Erythroblast (primary cell): ENCODE measurements at regions not wholly inside any gene's neighbourhood (a gene's known extent, or its start where the extent isn't known, plus 50 kb on each side); places are given as distances from the start of the nearest gene placed in this dataset.

ENCODE experiments used
- GATA1 ChIP-seq: IDR thresholded peaks from 2 replicates; pipeline ENCODE4 v1.6.1; 2011; ENCODE audit warnings: low read depth, mild to moderate bottlenecking, control low read depth, low read length, moderate library complexity
- POLR2A ChIP-seq: IDR thresholded peaks from 2 replicates; pipeline ENCODE4 v1.6.1; 2011; ENCODE audit warnings: mild to moderate bottlenecking, low read length

GRCh38 chr12:65532162-65532561 lies 253.7 kb downstream of the MSRB3 start:
- no peak for TF ChIP-seq GATA1
- no peak for TF ChIP-seq POLR2A
